Retinal pigment epithelial cell (primary cell): ENCODE measurements at regions not wholly inside any gene's neighbourhood (a gene's known extent, or its start where the extent isn't known, plus 50 kb on each side); places are given as distances from the start of the nearest gene placed in this dataset.
A peak's percentile ranks its signal among the peaks of the same experiment; 100 is the strongest.

Experiments
- DNase-seq: peaks from one replicate; pipeline ENCODE4 v3.0.0-alpha.2; 2010; ENCODE audit warnings: low read depth
- H3K4me3 ChIP-seq: 2 replicates; pipeline ENCODE4 v1.5.1; 2011; ENCODE audit warnings: mild to moderate bottlenecking, low read length, control low read depth, moderate library complexity
- CTCF ChIP-seq: conservative IDR thresholded peaks from 2 replicates; pipeline ENCODE4 v1.5.1; 2011; ENCODE audit warnings: low read depth, low read length, control low read depth, inconsistent platforms

DNA sequence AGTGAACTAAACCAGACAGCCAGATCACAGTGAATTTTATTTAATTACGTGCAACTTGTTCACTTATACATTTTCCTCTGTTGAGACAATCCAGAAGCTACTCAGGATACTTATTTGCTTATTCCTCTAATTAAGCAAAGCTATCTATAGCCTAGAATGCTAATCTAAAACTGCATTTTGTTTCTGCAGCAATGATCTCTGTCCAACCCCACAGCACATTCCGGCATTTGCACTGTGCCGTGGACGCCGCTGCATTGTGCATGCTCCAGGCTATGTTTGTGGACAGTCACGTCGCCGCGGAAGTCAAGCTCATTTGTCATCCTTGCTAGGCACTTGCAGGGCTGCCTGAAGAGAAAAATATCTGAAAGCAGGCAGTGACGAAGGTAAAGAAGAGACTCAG, 406.9 kb downstream of the RFC3 start:
- no peak for DNase-seq
- TF ChIP-seq CTCF: no peak
- no peak overlapping the region for H3K4me3 ChIP-seq

DNA sequence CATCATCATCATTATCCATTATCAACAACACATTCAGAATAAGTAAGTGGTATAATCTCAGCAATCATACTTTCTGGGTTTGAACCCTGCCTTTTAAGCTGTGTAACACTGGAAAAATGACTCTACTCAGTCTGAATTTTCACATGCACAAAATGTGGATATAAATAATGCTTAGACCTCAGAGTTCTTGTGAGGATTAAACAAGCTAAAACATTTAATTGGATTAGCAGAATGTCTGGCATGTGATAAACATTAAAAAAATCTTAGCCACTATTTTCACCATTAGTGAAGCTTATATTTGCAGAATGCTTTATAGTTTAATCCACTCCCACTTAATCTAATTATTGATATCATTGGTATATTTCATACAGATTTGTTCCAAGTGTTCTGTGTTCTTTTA, 412.3 kb downstream of the RFC3 start:
- peak; percentile 92 for DNase-seq
- no peak for TF ChIP-seq CTCF
- no peak overlapping the region for H3K4me3 ChIP-seq

DNA sequence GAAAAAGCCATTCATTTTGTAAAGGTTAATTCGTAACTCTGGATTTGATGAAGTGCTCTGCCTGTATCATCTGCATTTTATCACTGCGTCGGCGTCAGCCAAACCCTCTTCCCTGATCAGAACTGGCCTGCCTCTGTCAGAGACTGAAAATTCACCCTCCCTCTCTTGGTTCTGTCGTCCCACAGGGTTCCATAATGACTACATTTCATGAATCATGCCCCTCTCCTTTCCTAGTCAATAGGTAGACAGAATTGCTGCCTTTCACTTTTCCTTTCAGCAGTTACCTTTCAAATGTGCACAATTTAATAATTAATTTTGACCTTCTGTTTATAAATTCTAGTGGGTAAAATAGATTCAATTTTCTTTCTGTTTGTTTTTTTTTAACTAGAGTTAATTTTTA, 423.4 kb downstream of the RFC3 start:
- DNase-seq: no peak
- H3K4me3 ChIP-seq: no peak overlapping the region
- no peak for TF ChIP-seq CTCF

DNA sequence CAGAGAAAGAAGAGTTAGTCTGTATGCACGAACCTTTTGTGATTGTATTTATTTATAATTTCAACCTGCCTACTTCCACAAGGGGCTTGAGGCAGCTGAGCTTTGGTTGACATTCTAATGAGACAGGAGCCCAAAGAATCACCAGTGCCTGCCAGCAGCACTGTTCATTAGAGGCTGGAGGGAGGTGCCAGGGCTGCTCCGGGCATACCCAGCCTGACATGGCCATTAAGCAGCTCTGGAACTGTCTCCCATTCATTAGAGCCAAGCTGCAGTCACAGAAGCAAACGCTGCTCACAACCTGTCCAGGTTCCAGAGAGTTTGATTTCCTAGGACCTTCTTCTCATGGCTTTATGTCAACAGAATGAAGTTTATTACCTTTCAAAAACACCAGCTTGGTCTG, 425.5 kb downstream of the RFC3 start:
- TF ChIP-seq CTCF: no peak
- DNase-seq: no peak
- H3K4me3 ChIP-seq: no peak overlapping the region

DNA sequence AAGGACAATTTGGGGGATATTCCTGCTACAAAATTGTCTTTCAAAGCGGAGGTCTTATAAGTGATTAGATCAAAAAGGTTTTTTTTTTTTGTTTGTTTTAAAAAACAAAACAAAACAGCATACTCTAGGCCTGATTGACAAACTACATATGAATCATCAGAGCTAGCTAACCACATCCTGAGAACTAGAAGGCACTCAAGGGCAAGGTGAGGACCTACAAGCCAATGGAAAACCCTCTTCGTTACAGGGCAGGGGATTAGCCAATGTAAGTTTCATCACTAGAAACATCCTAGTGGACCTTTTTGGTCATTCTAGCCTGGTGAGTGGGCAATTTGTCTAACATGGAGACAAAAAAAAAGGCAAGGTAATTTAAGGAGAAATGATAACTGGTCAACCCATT, 428.6 kb downstream of the RFC3 start:
- no peak for DNase-seq
- no peak for TF ChIP-seq CTCF
- no peak overlapping the region for H3K4me3 ChIP-seq

- no peak overlapping the region for H3K4me3 ChIP-seq
- DNase-seq: no peak
- TF ChIP-seq CTCF: no peak
Measured at GRCh38 chr13:34247596-34247995, 429.6 kb downstream of the RFC3 start.

DNA sequence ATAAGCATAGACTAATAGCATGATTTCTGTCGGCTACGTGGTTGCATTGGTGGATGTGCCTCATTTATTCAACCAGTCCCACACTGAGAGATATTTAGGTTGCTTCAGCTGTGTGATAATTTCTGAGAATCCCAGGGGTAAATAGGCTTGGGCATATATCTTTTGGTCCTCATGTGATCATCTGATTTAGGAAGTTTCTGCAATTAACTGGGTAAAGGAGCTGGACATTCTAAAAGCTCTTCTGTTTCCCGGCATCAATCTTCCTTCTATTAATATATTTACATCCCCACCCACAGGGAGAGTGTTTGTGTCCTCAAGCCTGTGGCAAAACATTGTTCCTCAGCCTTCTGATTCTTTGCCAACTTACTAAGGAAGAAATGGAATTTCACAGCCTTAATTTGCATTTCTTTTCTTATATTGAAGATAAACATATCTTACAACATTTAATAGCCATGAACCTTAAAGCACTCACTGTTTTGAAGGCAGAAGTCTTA, 431.6 kb downstream of the RFC3 start:
- DNase-seq: no peak
- TF ChIP-seq CTCF: no peak

More for the DNA sequence above, 431.6 kb downstream of the RFC3 start:
- no peak overlapping the region for H3K4me3 ChIP-seq
